Common myeloid progenitor, CD34-positive (primary cell): ENCODE measurements at regions not wholly inside any gene's neighbourhood (a gene's known extent, or its start where the extent isn't known, plus 50 kb on each side); places are given as distances from the start of the nearest gene placed in this dataset.
A peak's percentile ranks its signal among the peaks of the same experiment; 100 is the strongest.

Experiments
- CTCF ChIA-PET: fragments of 350-600 bp; sonication (Branson Sonifier 250); formaldehyde crosslinking; loops from one replicate; lab custom pipeline; 2021; ENCODE audit warnings: antibody characterized with exemption; lab: Charles Lee
- POLR2A ChIA-PET: fragments of 350-600 bp; sonication (Branson Sonifier 250); formaldehyde crosslinking; loops from one replicate; lab custom pipeline; 2021; ENCODE audit warnings: antibody characterized with exemption; lab: Charles Lee
- DNase-seq, 3 donors: peaks; one replicate each; pipeline versions ENCODE4 v3.0.0 to v3.0.0-alpha.2; 2013
- H3K27ac ChIP-seq, 2 experiments: 1 replicate in 1 of 2; 2 replicates in 1 of 2; pipeline ENCODE4 v1.7.0; 2013; ENCODE audit warnings: inconsistent platforms in 2 of 2, low read length in 2 of 2, mild to moderate bottlenecking in 2 of 2, low read depth in 1 of 2, moderate library complexity in 1 of 2; ENCODE audit not compliant: severe bottlenecking in 2 of 2, insufficient read depth in 1 of 2, poor library complexity in 1 of 2
- H3K27me3 ChIP-seq, 5 experiments: replicated peaks in 2 of 5; 1 replicate in 3 of 5; 2 replicates in 2 of 5; pipeline versions ENCODE4 v1.6.1 to v1.7.0; 2013; ENCODE audit warnings: low read length in 4 of 5, mild to moderate bottlenecking in 2 of 5, moderate library complexity in 2 of 5, inconsistent platforms in 1 of 5; ENCODE audit not compliant: insufficient read depth in 5 of 5, control insufficient read depth in 4 of 5
- H3K36me3 ChIP-seq, 4 experiments: 1 replicate in 2 of 4; 2 replicates in 2 of 4; pipeline versions ENCODE4 v1.6.1 to v1.7.0; 2013; ENCODE audit warnings: low read length in 3 of 4, control low read depth in 1 of 4, mild to moderate bottlenecking in 1 of 4; ENCODE audit not compliant: control insufficient read depth in 4 of 4, insufficient read depth in 4 of 4
- H3K4me1 ChIP-seq, 4 experiments: 1 replicate in 3 of 4; 2 replicates in 1 of 4; pipeline versions ENCODE4 v1.6.1 to v1.7.1; 2013; ENCODE audit warnings: low read length in 3 of 4, mild to moderate bottlenecking in 3 of 4, control low read depth in 1 of 4, inconsistent platforms in 1 of 4, moderate library complexity in 1 of 4; ENCODE audit not compliant: control insufficient read depth in 4 of 4, insufficient read depth in 4 of 4; ENCODE audit errors: control extremely low read depth in 1 of 4
- H3K4me3 ChIP-seq, 7 experiments: 1 replicate in 4 of 7; 2 replicates in 3 of 7; pipeline versions ENCODE4 v1.5.1 to v1.7.0; 2013; ENCODE audit warnings: mild to moderate bottlenecking in 7 of 7, low read length in 6 of 7, moderate library complexity in 6 of 7, inconsistent platforms in 2 of 7, low read depth in 2 of 7, control low read depth in 1 of 7; ENCODE audit not compliant: insufficient read depth in 4 of 7, control insufficient read depth in 1 of 7; ENCODE audit errors: extremely low read depth in 1 of 7
- H3K9me3 ChIP-seq, 5 experiments: 1 replicate in 4 of 5; 2 replicates in 1 of 5; pipeline versions ENCODE4 v1.6.1 to v1.7.1; 2013; ENCODE audit warnings: low read length in 4 of 5, mild to moderate bottlenecking in 2 of 5, inconsistent platforms in 1 of 5, low read depth in 1 of 5, moderate library complexity in 1 of 5; ENCODE audit not compliant: control insufficient read depth in 4 of 5, insufficient read depth in 2 of 5; ENCODE audit errors: control extremely low read depth in 1 of 5
- WGBS: methylation state at CpG from one replicate; pipeline ENCODE4 v1.1.5; 2013; ENCODE audit not compliant: insufficient coverage; 5-methylcytosine and 5-hydroxymethylcytosine counted together

- CTCF ChIA-PET: no interaction called here
- POLR2A ChIA-PET: no interaction called here
- Histone ChIP-seq H3K27me3 (no peaks in the 10 kb centered on the region), H3K9me3 (peaks cover 0 to 3% (median 0%) of the 10 kb centered on the region in 5 experiments), H3K36me3 (no peaks in the 10 kb centered on the region), H3K4me1 (no peaks in the 10 kb centered on the region), H3K27ac (no peak overlapping the region), H3K4me3 (no peak overlapping the region)
- DNase-seq: no peak
Observed at GRCh38 chr14:48970943-48971342, 615.2 kb downstream of the RPS29 start.

- Histone ChIP-seq H3K36me3 (no peaks in the 10 kb centered on the region), H3K4me1 (no peaks in the 10 kb centered on the region), H3K4me3 (no peak overlapping the region), H3K9me3 (no peaks in the 10 kb centered on the region), H3K27ac (no peak overlapping the region), H3K27me3 (no peaks in the 10 kb centered on the region)
- POLR2A ChIA-PET: no interaction called here
- CTCF ChIA-PET: no interaction called here
- WGBS: no CpG with 5 or more reads among the region's 3 CpGs
- DNase-seq: peak in 2 of 3 donors; percentile 7 to 17
Observed at GRCh38 chr14:48967419-48967818, 618.8 kb downstream of the RPS29 start.

- H3K4me1 ChIP-seq: no peaks in the 10 kb centered on the region
- H3K27me3 ChIP-seq: no peaks in the 10 kb centered on the region
- POLR2A ChIA-PET: no interaction called here
- no peaks in the 10 kb centered on the region for H3K9me3 ChIP-seq
- CTCF ChIA-PET: no interaction called here
- no peak overlapping the region for H3K27ac ChIP-seq
- DNase-seq: no peak
- no peaks in the 10 kb centered on the region for H3K36me3 ChIP-seq
- no peak overlapping the region for H3K4me3 ChIP-seq
- WGBS: 100% methylated on average over 1 of the region's 3 CpGs
Observed at GRCh38 chr14:48963231-48963790, 622.9 kb downstream of the RPS29 start.

- H3K36me3 ChIP-seq: no peaks in the 10 kb centered on the region
- H3K9me3 ChIP-seq: no peaks in the 10 kb centered on the region
- H3K27ac ChIP-seq: no peak overlapping the region
- no peak for DNase-seq
- no peak overlapping the region for H3K4me3 ChIP-seq
- H3K27me3 ChIP-seq: no peaks in the 10 kb centered on the region
- ChIA-PET POLR2A (no interaction called here), CTCF (no interaction called here)
- no peaks in the 10 kb centered on the region for H3K4me1 ChIP-seq
- 95% methylated on average over 5 of the region's 5 CpGs for WGBS
Observed at GRCh38 chr14:48957486-48957885, 628.7 kb downstream of the RPS29 start.

- Histone ChIP-seq H3K4me3 (no peak overlapping the region), H3K4me1 (no peaks in the 10 kb centered on the region), H3K9me3 (no peaks in the 10 kb centered on the region), H3K27ac (no peak overlapping the region), H3K36me3 (no peaks in the 10 kb centered on the region), H3K27me3 (no peaks in the 10 kb centered on the region)
- CTCF ChIA-PET: no interaction called here
- POLR2A ChIA-PET: no interaction called here
- WGBS: no CpG with 5 or more reads among the region's 1 CpG
- no peak for DNase-seq
Observed at GRCh38 chr14:48955857-48956256, 630.3 kb downstream of the RPS29 start.

GRCh38 chr14:48954446-48954845 lies 631.7 kb downstream of the RPS29 start:
- Histone ChIP-seq H3K4me3 (no peak overlapping the region), H3K4me1 (no peaks in the 10 kb centered on the region), H3K36me3 (no peaks in the 10 kb centered on the region), H3K27me3 (no peaks in the 10 kb centered on the region), H3K27ac (no peak overlapping the region), H3K9me3 (no peaks in the 10 kb centered on the region)
- ChIA-PET POLR2A (no interaction called here), CTCF (no interaction called here)
- no peak for DNase-seq
- 100% methylated on average over 1 of the region's 1 CpG for WGBS

- Histone ChIP-seq H3K36me3 (no peaks in the 10 kb centered on the region), H3K27ac (no peak overlapping the region), H3K4me1 (no peaks in the 10 kb centered on the region), H3K9me3 (no peaks in the 10 kb centered on the region), H3K27me3 (no peaks in the 10 kb centered on the region), H3K4me3 (no peak overlapping the region)
- DNase-seq: no peak
- 92% methylated on average over 2 of the region's 4 CpGs for WGBS
- POLR2A ChIA-PET: no interaction called here
- CTCF ChIA-PET: no interaction called here
Observed at GRCh38 chr14:48944809-48945208, 641.4 kb downstream of the RPS29 start.
